Epithelial cell of prostate (primary cell): ENCODE measurements at regions not wholly inside any gene's neighbourhood (a gene's known extent, or its start where the extent isn't known, plus 50 kb on each side); places are given as distances from the start of the nearest gene placed in this dataset.
"Not testable (repeated sequence)": the region's sequence is repeated elsewhere in the genome, so short reads cannot be mapped to it uniquely, and the experiment has no call there.

Source experiments
- DNase-seq: peaks from one replicate; pipeline ENCODE4 v3.0.0-alpha.2; 2011; ENCODE audit warnings: low read depth, low spot score
- H3K27ac ChIP-seq: fragments of 450-650 bp; 2 replicates; pipeline ENCODE4 v1.5.1; 2017; ENCODE audit warnings: mild to moderate bottlenecking

- no peak for DNase-seq
- H3K27ac ChIP-seq = no peak overlapping the region
Observed at GRCh38 chr4:33073811-33074210, 2353.6 kb downstream of the PCDH7 start.

DNA sequence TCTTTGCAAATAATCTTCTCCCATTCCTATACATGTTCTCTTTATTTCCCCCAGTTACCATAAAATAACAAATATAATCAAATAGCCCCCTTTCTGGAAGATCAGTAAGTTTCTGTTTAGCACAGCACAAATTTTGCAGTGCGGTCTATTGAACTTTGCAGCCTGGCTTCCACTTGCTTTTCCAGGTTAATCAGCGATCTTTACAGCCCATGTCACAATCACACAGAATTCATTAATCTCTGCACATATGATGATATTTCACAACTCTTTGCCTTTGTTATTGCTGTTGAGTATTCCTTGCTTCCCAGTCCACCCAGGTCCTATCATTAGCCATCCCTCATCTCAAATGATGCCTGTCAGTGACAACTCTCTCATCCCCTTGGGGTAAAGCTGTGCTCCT lies 2358.0 kb downstream of the PCDH7 start:
- no peak for DNase-seq
- H3K27ac ChIP-seq = no peak overlapping the region

GRCh38 chr4:33080275-33080674 lies 2360.1 kb downstream of the PCDH7 start:
- H3K27ac ChIP-seq = no peak overlapping the region
- no peak for DNase-seq

- DNase-seq = no peak
- H3K27ac ChIP-seq = no peak overlapping the region
Observed at GRCh38 chr4:33085709-33086108, 2365.5 kb downstream of the PCDH7 start.

- DNase-seq = no peak
- no peak overlapping the region for H3K27ac ChIP-seq
Observed at GRCh38 chr4:33086331-33086925, 2366.3 kb downstream of the PCDH7 start.

DNA sequence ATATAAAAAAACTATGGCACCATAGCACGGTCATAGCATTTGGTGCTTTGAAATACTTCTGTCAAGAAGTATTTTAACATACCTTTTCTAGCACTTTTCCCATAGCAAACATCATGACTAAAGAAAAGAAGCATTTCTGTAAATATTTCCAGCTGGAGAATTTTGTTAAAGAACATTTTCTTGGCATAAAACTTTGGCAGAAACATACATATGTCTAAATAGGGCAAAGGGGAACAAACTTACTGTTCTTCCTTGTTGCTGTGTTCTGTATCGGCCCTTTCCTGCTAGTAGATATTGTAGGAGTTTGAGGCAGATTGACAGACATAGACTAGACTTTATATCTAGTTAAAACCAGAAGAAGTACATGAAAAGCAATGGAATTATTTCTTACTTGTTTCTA lies 2368.5 kb downstream of the PCDH7 start:
- H3K27ac ChIP-seq = no peak overlapping the region
- no peak for DNase-seq

- DNase-seq = no peak
- H3K27ac ChIP-seq = no peak overlapping the region
Observed at GRCh38 chr4:33090910-33091309, 2370.7 kb downstream of the PCDH7 start.

- no peak for DNase-seq
Observed at GRCh38 chr4:33091961-33092360, 2371.8 kb downstream of the PCDH7 start.

DNA sequence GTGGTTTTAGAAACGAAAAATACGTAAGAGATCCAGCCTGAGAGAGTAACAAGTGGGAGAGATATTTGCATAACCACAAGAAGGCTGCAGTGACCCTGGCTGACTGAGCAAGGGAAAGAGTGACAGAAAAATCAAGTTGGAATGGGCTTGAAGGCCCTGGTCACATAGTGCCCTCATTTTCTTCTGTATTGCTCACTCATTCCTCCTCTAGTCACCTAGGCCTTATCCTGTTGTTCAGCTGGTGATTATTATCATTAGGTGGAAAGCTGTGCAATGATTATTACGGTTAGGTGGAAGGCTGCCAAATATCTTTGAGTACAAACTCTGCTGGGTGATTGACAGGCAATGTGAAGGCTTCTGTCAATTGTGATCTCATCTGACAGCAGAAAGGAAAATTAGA lies 2384.1 kb downstream of the PCDH7 start:
- H3K27ac ChIP-seq = no peak overlapping the region
- no peak for DNase-seq

More at GRCh38 chr4:33091961-33092360, 2371.8 kb downstream of the PCDH7 start:
- no peak overlapping the region for H3K27ac ChIP-seq

GRCh38 chr4:33107814-33108213 lies 2387.6 kb downstream of the PCDH7 start:
- H3K27ac ChIP-seq = no peak overlapping the region
- DNase-seq = no peak

- no peak overlapping the region for H3K27ac ChIP-seq
- DNase-seq = no peak
Observed at GRCh38 chr4:33111117-33111516, 2390.9 kb downstream of the PCDH7 start.

- DNase-seq = no peak
- no peak overlapping the region for H3K27ac ChIP-seq
Observed at GRCh38 chr4:33116871-33117270, 2396.7 kb downstream of the PCDH7 start.

- DNase-seq = no peak
- H3K27ac ChIP-seq = no peak overlapping the region
Observed at GRCh38 chr4:33126002-33126401, 2405.8 kb downstream of the PCDH7 start.

GRCh38 chr4:33130662-33131061 lies 2410.5 kb downstream of the PCDH7 start:
- not testable (repeated sequence) for H3K27ac ChIP-seq, DNase-seq

GRCh38 chr4:33133723-33134122 lies 2413.6 kb downstream of the PCDH7 start:
- no peak for DNase-seq
- no peak overlapping the region for H3K27ac ChIP-seq

DNA sequence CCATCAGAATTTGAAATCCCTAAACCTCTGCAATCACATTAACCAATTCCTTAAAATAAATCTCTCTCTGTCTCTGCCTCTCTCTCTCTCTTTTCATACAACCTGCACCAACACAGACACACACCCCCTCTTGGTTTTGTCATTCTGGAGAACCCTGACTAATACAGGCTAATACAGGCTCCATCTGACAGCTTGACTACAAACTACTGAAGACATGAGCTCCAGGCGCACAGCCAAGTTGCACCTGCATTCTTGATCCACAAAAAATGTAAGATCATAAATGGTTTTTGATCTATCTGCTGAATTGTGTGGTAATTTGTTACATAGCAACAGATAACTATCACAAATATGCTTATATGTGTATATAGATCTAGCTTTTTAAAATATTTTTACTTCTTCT lies 2414.2 kb downstream of the PCDH7 start:
- no peak for DNase-seq
- no peak overlapping the region for H3K27ac ChIP-seq

- DNase-seq = peak; percentile 60
- H3K27ac ChIP-seq = peak overlapping the region; percentile 14
Observed at GRCh38 chr4:33149658-33150524, 2429.7 kb downstream of the PCDH7 start.

- H3K27ac ChIP-seq = no peak overlapping the region
- no peak for DNase-seq
Observed at GRCh38 chr4:33150525-33150910, 2430.3 kb downstream of the PCDH7 start.

GRCh38 chr4:33160126-33160525 lies 2440.0 kb downstream of the PCDH7 start:
- DNase-seq = no peak
- no peak overlapping the region for H3K27ac ChIP-seq

DNA sequence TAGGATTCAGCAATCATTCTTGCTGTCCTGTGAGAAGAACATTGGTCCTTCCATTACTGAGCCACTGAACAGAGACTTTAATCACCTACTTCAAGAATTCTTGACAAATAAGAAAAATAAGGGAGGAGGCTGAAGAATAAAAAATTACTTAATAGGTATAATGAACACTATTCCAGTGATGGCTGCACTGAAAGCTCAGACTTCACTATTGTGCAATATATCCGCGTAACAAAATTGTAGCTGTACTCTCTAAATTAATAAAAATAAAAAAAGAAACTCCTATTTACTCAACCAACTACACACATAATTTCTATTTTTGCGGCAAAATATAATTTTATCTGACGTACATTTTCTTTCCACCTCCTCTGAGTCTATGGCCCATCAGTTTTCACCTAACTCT lies 2441.0 kb downstream of the PCDH7 start:
- no peak overlapping the region for H3K27ac ChIP-seq
- DNase-seq = no peak

GRCh38 chr4:33162122-33162521 lies 2442.0 kb downstream of the PCDH7 start:
- no peak for DNase-seq
- no peak overlapping the region for H3K27ac ChIP-seq
